GM21737 (cell line): ENCODE measurements at regions not wholly inside any gene's neighbourhood (a gene's known extent, or its start where the extent isn't known, plus 50 kb on each side); places are given as distances from the start of the nearest gene placed in this dataset.
"Not testable (repeated sequence)": the region's sequence is repeated elsewhere in the genome, so short reads cannot be mapped to it uniquely, and the experiment has no call there.

Experiments used
- ATAC-seq: cut with Tn5 transposase; IDR thresholded peaks from one replicate; pipeline ENCODE4 v1.9.1; 2021; ENCODE audit warnings: mild to moderate bottlenecking, moderate library complexity; ENCODE audit not compliant: unreplicated experiment

DNA sequence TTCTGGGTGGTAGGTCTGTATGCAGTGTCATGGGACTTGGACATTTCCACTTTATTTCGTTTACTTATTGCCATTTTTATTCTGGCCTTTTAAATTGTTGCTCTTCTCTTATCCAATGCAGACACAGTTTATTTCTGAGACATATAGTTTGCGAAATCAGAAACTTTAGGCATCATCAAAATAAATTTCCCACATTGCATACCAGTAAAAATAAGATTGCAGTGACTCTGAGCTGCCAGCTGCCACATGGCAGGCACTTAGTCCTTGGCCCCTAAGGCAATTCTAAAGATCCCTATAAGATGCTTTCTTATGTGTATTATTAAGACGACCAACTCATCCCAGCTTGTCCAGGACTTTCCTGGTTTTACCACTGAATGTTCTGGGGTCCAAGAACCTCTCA, 81.8 kb upstream of the ANKRD1 start:
- no peak for ATAC-seq

DNA sequence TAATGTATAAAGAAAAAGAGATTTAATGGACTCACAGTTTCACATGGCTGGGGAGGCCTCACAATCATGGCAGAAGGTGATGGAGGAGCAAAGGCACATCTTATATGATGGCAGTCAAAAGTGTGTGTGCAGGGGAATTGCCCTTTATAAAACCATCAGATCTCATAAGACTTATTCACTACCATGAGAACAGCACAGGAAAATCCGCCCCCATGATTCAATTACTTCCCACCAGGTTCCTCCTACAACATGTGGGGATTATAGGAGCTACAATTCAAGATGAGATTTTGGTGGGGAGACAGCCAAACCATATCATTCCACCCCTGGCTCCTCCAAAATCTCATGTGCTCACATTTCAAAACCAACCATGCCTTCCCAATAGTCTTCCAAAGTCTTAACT, 82.5 kb upstream of the ANKRD1 start:
- ATAC-seq, result not testable (repeated sequence)

DNA sequence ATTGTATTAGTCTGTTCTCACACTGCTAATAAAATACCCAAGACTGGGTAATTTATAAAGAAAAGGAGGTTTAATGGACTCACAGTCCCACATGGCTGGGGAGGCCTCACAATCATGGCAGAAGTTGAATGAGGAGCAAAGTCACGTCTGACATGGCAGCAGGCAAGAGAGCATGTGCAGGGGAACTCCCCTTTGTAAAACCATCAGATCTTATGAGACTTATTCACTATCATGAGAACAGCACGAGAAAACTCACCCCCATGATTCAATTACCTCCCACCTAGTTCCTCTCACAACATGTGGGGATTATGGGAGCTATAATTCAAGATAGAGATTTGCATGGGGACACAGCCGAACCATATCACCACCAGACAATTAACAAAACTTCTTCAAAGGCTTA, 84.4 kb upstream of the ANKRD1 start:
- ATAC-seq, result not testable (repeated sequence)

DNA sequence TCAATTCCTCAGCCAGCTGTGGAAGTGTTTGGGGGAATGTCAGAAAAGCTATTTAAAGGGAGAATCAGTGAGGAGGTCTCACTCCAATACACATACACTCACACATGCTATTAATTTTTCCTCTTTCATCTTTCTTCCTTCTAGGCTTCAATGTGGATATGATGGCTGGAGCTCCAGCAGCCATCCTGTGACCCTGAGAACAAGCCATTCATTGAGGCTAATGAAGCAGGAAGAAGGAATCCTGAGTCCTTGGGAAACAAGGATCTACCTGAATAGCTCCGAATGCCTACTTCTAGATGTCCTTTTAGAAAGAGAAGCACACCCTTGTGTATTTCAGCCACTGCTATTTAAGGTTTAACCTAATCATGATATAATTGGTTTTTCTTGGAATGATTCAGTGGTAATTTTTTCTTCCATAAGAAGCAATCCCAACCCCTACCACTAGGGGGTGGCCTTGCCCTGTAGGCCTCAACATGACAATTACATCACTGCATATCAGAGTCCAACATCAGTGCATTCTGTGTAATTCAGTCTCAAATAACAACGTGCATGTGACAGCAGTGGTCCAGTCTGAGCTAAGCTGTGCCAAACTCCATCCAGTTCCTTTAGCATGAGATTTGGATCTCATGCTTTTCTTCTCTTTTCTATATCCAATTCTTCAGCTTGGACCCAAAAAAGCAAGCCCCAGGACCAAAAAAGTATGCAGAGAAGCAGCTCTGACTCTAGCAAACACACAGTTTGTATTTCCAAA, 85.3 kb upstream of the ANKRD1 start:
- no peak for ATAC-seq

DNA sequence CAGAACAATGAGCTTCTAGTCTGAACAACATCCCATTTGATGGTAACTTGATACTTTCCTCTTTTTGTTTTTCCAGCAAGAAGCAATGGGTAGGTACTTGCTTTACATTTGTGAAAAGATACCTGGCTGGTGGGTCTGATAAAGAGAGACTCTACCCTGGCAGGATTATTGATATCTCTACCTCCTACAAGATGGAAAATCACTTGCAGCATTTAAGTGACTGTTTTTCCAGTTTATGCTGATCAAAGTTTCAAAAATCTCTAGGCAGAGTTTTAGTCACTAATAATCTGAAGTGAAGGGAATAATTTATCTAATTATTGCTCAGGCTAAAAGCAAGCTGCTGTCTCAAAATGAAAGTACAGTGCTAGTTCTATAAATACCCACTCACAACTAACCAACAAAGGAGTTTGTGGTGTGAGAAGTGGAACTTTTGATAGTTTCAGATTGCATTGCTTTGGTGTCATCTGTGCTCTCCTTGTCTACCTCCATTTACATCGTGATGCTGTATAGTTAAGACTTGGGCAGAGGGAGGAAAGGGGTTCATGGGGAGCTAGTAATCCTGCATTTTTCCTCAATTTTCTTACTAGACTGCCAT, 86.0 kb upstream of the ANKRD1 start:
- peak; percentile 84 for ATAC-seq

DNA sequence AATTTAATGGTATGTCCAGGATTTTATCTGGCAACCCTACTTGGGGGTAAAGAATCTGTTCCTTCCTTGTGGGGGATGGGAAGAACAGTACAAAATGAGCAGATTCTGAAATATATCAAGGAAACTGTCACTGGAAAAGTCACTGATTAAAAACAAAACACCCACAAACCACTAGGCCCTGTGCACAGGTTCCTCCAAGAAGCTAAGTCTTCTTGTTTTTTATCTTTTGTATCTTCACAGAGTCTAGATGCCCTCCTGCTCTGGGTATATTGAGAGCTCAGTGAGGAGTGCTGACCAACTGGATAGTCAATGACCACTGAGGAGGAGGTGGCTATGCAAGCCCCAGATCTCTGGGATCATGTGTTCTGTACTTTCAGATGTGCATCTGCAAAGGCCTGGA, 86.8 kb upstream of the ANKRD1 start:
- ATAC-seq, result no peak

DNA sequence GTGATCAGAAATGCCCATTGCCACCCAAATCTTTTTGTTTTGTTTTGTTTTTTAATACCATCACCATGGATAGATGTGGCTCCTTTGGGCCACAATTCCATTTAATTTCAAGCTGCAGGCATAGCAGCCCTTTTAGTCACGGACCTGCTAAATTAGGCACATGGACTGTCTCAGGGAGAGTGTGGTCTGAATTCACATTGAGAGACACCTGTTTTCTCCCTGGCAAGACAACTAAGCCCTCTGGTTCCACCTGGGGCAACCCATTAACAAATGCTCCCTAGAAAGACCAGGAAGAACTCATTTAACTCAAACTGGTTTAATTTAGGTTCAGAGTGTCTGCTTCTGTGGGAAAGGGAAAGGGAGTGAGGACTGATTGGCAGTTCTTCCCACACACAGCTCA, 88.2 kb upstream of the ANKRD1 start:
- no peak for ATAC-seq

DNA sequence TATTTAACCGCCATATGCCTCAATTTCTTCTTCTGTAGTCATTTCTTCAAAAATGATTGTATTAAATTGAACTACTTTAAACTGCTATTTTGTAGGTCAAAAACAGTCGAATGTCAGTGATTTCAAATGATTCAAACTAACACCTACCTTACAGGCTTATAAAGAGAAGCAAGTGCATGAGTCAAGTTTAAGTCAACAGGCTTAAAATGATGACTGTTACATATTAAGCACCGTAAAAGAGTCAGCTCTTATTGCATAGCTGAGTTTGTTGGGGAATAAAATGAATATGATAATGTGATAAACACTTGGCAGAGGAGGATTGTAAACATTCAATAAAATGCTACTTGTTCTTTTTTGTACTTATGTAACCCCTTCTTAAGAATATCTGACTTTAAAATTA, 90.1 kb upstream of the ANKRD1 start:
- ATAC-seq, result no peak

DNA sequence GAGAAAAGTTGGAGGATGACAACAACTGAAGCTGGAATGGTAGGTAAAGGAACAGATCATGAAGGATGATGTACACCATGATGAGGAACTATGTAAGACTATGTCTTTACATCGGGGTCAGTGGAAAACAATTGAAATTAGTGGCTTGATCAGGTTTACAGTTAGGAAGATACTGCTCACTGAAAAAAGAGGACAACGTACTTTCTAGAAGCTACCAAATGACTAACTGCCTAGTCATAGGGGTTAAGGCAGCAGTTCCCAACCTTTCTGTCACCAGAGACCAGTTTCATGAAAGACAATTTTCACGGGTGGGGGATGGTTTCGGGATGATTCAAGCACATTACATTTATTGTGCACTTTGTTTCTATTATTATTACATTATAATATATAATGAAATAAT, 91.6 kb upstream of the ANKRD1 start:
- no peak for ATAC-seq

DNA sequence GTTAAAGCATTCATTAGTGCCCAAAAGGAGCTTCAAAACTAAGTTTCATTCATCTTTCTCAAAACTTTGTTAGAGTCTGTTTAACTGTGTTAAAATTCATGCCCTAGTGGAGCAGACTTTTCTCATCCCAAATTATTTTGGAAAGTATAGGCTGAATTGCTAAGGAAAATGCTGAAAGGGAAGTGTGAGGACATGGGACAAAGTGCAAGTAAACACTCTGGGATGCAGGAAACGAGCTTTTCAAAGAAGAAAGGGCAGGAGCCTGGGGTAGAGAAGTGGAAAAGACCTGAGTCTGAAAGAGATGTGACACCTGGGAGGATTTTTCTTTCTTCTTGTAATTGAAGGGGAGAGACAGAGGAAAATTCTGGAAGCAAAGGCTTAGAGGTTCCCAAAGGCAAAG, 93.1 kb upstream of the ANKRD1 start:
- ATAC-seq, result no peak

DNA sequence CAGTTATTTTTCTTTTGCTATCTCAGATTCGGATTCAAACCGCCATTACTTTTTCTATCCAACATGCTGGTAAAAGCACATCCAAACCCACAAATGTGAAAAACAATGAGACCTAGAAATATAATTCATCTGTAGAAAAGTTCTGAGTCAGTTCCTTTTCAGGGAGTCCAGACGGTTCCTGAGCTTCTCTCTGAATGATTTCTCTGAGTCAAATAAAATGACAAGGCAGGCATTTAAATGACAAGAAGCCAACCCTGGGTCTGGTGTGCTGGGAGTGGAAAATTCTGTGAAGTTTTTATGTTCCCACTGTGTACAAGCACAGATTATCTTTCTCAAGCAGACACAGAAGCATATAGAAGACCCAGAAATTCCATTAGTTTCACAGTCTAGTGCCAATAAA, 96.3 kb upstream of the ANKRD1 start:
- ATAC-seq, result no peak

DNA sequence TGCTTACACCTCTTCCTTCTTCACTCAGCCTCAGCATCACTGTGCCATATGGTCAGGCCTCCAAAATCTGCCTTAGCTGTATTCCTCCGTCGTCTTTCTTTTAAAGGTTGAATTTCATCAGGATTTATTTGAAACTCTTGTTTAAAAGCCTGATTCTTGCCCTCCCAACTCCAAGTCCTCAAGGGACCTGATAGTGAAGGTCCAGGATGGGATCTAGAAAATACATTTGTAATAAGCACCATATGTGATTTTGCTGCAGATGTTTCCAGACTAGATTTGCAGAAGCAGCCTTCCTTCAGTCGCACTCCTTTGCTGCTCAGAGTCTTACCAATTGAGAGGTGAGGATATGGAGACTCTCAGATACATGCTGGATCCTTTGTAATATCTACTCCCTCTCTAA, 101.0 kb upstream of the ANKRD1 start:
- no peak for ATAC-seq

DNA sequence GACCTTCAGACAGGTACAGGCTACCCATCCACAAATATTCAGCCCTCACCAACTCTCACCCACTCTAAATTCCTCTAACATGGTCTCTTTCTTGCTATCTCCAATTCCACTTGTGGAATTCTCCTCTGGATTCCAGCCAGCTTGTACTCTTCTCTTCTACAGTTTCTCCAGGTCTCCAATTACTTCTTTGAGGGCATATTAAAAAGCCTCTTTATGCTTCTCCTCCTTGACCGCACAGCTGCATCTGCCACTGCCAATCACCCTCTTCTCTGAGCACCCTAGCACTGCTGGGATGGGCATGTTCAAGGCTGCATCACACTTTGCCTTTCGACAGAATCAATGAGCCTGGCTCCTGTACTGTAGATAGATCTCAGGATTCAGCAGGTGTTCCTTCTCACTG, 101.5 kb upstream of the ANKRD1 start:
- ATAC-seq, result no peak

DNA sequence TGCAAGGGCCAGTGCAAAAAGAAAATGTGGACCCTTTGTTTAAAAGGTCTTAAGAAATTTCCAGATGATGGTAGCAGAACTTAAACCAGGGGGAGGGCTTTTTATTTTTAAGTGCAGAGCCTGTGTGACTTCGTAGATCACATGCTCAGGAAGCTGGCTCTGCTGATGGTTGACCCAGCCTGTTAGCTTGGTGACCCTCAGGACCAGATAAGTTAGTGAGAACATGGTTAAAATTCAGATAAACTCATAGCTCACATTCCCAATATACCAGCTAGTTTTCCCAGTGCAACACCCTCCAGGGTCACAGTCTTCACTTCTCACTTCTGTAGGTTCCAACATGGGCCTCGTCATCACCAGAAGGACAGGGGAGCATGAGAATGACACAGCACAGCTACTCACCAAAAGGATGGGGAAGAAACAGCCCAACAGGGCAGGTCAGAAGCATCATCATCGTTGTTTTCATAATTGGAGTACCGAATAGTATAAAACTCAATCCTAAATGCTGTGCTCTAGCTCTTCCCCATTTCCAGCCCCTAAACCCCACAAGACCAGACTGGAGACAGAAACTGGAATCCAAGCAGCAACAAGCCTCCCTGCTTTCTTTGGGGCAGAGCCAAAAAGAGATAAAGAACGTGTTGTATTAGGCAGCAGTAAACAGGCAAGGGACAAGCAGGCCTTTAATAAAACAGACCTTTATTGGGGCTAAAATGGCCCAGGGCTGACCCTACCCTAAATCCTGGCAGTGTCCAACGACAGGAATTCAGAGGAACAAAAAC, 102.2 kb upstream of the ANKRD1 start:
- no peak for ATAC-seq

DNA sequence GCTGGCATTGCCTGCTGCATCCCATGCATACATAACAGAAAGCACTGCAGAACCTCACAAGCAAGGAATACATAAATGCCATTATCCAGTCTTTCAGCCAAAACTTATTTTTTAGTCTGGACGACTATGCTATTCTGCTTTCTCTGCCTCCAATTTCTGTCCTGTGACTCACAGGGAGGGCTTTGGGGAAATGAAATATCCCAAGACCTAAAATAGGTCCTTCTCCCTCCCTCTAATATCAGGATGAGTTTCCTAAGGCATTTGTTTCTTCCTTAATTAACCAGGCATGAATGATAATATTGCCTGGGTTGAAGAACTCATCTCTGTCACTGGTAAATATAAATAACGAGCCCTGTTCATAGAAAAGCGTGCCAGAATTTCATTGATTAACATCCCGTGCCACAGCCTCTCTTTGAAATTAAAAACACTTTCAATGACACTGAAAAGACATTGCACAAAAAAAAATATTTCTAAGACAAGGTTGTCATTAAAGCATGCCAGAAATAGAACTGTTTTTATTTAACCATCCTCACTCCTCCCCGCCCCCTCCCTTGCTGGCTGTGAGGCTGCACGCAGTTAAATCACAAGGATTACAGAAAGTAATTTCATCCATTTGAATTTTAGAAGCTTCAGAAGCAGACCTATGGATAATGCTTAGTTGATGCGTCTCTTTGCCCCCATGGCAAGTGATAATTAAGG, 103.0 kb upstream of the ANKRD1 start:
- ATAC-seq, result no peak

DNA sequence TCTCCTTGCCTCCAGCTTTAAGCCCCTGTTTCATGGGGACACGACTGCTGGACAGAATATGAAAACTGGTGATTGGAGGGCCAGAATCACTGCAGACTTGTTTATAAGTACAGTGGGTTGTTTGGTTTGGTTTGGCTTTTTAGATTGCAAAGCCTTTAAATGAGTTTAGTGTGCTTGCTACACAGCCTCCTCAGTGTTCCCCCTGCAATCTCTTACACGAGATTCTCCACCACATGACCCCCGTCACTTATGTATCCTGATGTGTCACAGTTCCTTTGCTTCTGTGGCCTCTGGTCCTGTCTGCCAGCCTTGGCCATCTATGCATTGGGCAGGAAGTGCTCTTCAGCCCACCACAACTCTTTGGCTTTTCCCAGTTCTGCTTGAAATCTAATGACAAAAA, 103.7 kb upstream of the ANKRD1 start:
- ATAC-seq, result no peak

DNA sequence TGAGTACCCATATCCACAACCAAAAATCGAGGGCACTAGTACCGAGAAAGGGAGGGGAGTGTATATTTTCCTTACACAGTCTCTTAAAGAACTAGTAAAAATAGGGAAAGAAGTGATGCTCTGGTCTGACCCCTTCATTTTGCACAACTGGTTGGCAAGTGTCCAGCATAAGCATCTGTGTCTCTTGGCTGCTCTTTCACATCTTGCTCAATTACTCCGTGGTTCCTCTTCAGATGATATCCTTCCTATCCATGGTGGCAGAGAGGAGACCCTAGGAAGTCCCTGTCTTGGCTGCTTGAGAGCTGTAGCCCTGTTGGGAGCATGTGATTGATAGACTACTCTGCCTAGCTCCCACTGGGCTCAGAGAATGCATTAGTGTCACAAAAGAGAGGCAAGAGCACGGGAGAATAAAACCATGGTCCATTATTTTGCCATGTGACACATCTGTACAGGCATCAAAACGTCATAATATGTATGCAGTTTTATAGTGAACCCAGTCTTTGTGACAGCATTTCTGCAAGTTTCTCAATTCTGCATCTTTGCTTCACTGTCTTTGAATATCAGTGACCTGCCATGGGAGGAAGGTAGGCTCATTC, 111.8 kb upstream of the ANKRD1 start:
- no peak for ATAC-seq

DNA sequence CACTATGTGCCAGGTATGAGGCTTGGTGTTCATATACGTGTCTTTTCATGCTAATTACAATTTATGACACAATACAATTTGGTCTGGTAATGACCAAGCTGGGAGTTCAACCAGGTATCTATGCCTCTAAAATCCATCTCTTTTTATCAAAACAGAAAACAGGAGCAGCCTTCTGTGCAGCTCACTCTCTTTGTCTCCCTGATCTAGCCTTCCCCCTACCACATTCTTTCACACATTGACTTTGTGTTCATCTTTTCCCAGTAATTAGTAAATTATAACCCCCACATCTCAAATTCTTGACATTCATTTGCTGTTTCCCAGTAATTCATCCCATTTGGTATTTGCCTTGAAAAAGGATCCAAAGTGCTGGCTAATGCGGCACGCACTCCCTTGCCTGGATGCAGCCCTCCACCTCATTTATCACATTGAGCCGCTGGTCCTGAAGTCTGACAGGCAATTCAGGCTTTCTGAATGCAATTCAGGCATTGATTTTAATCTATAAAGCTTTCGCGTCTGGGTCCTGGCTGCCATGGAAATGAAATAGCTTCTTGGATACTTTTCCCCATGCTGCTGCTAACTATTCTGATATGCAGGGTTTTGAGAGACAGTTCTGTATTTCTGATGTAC, 112.5 kb upstream of the ANKRD1 start:
- no peak for ATAC-seq

DNA sequence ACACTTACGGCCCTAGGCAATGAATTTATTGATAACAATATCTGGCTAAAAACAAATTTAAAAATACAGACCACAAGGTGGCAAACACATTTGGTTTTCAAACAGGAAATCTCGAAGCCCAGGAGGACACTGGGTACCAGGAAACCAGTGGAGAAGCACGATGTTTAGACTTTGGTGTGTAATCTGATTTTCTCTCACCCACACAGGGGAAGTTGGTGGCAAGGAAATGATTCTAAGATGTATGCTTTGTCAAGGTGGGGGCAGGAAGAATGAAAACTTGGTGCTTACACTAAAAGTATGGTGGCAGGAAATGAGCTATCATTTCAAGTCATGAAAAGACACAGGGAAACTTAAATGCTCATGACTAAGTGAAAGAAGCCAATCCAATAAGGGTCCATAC, 113.2 kb upstream of the ANKRD1 start:
- no peak for ATAC-seq

DNA sequence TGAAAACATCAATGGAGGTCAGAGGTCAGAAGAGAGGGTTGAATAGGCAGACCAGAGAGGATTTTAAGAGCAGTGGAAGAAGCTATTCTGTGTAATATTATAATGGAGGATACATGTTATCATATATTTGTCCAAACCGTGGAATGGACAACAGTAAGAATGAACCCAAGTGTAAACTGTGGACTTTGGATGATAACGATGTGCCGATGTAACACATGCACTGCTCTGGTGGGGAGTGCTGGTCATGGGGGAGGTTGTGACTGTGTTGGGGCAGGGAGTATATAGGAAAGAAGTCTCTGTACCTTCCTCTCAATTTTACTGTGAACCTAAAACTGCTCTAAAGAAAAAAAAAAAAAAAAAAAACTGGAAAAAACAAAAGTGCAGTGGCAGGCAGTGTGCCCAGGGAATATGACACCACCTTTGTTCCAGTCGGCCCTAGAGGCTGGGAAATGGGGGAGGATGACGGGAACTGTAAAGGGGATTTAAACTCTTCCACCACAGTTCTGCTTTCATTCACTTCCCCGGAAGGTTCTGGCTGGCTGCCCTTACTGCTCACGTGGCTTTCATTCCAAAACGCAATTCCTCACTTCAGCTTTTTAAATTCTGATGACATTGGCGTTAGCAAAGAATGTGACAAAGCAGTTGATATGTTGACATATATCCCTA, 113.7 kb upstream of the ANKRD1 start:
- no peak for ATAC-seq
